BLaER1 (cell line): ENCODE measurements at regions not wholly inside any gene's neighbourhood (a gene's known extent, or its start where the extent isn't known, plus 50 kb on each side); places are given as distances from the start of the nearest gene placed in this dataset.
A peak's percentile ranks its signal among the peaks of the same experiment; 100 is the strongest.

Experiments used
- H3K27ac ChIP-seq: shearing (Covaris generic); formaldehyde crosslinking; 2 replicates; pipeline ENCODE4 v1.8.1; 2022
- H3K27me3 ChIP-seq: shearing (Covaris generic); formaldehyde crosslinking; 2 replicates; pipeline ENCODE4 v1.8.1; 2022
- H3K36me3 ChIP-seq: shearing (Covaris generic); formaldehyde crosslinking; 2 replicates; pipeline ENCODE4 v1.8.1; 2022
- H3K4me1 ChIP-seq: shearing (Covaris generic); formaldehyde crosslinking; 2 replicates; pipeline ENCODE4 v1.8.1; 2022
- H3K4me2 ChIP-seq: shearing (Covaris generic); formaldehyde crosslinking; 2 replicates; pipeline ENCODE4 v1.8.1; 2022
- H3K4me3 ChIP-seq: shearing (Covaris generic); formaldehyde crosslinking; 2 replicates; pipeline ENCODE4 v1.8.1; 2022
- H3K9ac ChIP-seq: shearing (Covaris generic); formaldehyde crosslinking; 2 replicates; pipeline ENCODE4 v1.8.1; 2022
- H3K9me3 ChIP-seq: shearing (Covaris generic); formaldehyde crosslinking; 2 replicates; pipeline ENCODE4 v1.8.1; 2022
- H4K20me1 ChIP-seq: shearing (Covaris generic); formaldehyde crosslinking; 2 replicates; pipeline ENCODE4 v1.8.1; 2022
- Cebpa-rat ChIP-seq: shearing (Covaris generic); IDR thresholded peaks from 2 replicates; pipeline ENCODE4 v1.8.1; 2022

DNA sequence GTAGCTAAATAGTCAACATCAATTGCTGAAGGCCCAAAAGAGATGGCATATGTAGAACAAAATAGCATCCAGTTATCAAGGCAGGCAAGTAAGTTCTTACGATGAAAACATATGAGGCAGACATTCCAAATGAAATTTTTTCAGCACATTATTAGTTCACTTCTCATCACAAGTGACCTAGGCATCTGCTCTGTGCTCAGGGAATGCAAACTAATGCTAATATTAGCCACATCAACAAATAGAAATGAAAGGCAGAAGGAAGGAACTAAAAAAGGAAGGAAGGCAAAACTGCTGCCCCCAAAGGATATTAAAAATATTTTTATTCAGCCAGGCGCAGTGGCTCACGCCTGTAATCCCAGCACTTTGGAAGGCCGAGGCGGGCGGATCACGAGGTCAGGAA, 51.2 kb upstream of the ROCK1 start:
- H4K20me1 ChIP-seq: no peaks in the 10 kb centered on the region
- H3K36me3 ChIP-seq: no peaks in the 10 kb centered on the region
- peak overlapping the region; percentile 61 for H3K4me2 ChIP-seq
- H3K9ac ChIP-seq: 0 out of 2 replicates have a peak overlapping the region, but pooled peaks have one; percentile 24
- TF ChIP-seq Cebpa-rat: no peak
- no peaks in the 10 kb centered on the region for H3K27me3 ChIP-seq
- H3K4me1 ChIP-seq: peaks cover 27% of the 10 kb centered on the region
- H3K9me3 ChIP-seq: peaks cover 15% of the 10 kb centered on the region; the same call in 1 of the 2 replicates
- peak overlapping the region; percentile 51 for H3K27ac ChIP-seq
- H3K4me3 ChIP-seq: peak overlapping the region; percentile 31; the same call in 1 of the 2 replicates

DNA sequence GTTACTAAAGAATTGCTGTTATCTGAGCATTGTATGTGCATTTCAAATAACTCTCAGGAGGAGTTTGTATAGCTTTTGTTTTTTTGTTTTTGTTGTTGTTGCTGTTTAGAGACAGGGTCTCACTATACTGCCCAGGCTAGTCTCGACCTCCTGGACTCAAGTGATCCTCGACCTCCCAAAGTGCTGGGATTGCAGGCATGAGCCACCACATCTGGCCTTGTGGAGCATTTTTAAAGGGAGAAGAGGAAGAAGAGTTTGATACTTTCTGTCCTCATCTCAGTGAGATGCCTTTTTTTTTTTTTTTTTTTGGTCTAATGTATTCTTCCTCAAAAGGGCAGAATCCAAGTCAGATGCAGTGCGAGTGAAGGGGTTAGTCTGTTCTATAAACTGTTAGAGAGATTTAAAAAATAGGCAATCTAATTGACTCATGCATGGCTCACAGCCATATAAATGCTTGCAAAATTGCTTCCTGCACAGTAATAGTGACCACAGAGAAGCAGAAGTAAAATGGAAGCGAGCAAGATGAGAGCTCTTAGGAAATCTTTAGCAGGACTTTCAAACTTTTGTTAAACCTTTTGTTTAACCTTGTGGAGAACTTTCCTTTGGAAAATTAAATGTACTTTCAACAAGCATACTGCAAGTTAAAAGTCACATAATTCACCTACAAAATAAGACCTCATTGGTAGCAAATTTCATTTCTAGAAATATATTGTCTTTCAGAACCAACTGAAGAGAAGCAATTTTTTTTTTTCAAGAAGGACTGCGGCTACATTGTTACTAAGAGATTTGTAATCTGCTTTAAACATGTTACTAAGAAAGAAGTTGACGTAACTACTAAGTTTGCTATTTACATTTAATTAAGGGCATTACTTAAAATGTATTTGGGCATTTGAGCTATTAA, 52.3 kb upstream of the ROCK1 start:
- no peaks in the 10 kb centered on the region for H3K27me3 ChIP-seq
- no peak overlapping the region for H3K4me3 ChIP-seq
- H3K36me3 ChIP-seq: no peaks in the 10 kb centered on the region
- no peak overlapping the region for H3K27ac ChIP-seq
- TF ChIP-seq Cebpa-rat: no peak
- H3K9ac ChIP-seq: no peak overlapping the region
- peak overlapping the region; percentile 61 for H3K4me2 ChIP-seq
- H4K20me1 ChIP-seq: no peaks in the 10 kb centered on the region
- H3K9me3 ChIP-seq: 0 out of 2 replicates have a peak, but pooled peaks cover 11% of the 10 kb centered on the region
- H3K4me1 ChIP-seq: peaks cover 27% of the 10 kb centered on the region

DNA sequence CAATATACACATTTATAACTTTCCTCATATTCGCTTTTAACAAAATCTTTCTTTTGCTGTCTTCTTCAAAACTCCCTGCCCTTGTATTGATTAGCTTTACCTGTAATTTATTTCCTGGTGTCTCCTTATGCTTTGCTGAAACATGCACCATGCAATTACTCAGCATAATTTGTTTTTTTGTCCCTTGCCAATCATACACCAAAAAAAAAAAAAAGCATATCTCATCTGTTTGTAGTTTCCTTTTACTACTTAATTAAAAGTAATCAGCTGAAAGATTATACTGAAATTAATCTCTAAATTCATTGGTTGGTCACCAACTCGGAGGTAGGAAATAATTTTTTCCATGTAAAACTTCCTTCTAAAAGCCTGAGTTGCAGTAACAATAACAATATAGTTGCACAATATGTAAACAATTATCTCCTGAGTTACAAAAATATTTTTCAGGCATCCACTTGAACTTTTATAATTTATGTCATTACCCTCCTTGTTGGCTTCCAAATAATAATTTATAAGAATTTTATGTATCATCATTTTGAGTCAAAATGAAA, 53.0 kb upstream of the ROCK1 start:
- TF ChIP-seq Cebpa-rat: no peak
- no peak overlapping the region for H3K9ac ChIP-seq
- no peaks in the 10 kb centered on the region for H3K27me3 ChIP-seq
- H3K27ac ChIP-seq: no peak overlapping the region
- no peaks in the 10 kb centered on the region for H4K20me1 ChIP-seq
- 0 out of 2 replicates have a peak, but pooled peaks cover 11% of the 10 kb centered on the region for H3K9me3 ChIP-seq
- H3K4me3 ChIP-seq: no peak overlapping the region
- no peak overlapping the region for H3K4me2 ChIP-seq
- H3K36me3 ChIP-seq: no peaks in the 10 kb centered on the region
- H3K4me1 ChIP-seq: peaks cover 27% of the 10 kb centered on the region

DNA sequence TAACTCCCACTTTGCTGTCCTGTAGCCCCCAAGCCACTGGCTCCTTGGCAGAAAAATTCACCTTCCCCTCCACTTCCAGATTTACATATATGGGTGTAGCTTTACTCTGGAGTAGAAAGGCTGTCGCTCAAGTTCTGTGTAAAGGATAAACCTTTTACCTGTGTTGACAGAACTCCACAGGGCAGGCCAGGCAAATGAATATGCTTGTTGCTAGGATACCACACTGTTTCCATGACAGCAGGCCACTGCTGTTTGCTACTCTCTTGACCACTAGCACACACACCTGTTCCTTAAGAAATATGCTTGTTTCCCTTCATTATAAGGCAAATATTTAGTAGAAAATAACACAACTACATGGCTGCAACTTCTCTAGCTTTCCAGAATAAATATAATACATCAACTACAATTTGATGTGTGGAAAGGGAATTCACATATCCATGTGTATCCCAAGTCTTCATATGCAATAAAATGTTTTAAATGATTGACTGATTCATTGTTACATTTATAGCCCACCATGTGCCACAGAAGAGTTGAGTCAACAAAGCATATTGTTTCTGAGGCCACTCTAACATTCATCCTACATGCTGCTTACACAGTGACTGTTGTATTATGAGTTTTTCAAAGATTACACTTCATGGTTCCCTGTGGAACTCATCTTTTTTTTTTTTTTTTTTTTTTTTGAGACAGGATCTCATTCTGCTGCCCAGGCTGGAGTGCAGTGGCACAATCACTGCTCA, 56.2 kb upstream of the ROCK1 start:
- H3K27me3 ChIP-seq: no peaks in the 10 kb centered on the region

DNA sequence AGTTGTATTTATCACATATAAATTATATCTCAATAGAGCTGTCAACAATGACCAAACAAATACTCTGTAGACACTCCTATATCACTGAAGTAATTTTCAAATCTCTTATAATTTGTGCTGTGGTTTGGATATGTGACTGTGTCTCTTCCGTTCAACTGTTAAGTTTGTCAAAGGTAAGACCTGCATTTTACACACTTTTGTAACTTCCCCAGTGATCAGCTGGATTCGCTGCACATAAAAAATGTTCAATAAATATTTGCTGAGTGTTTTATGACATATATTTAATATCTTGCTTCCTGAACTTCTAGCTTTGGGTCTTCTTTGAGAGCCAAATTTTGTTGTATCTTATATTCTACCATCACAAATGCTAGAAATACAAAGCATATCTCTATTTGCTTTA, 57.3 kb upstream of the ROCK1 start:
- Histone ChIP-seq H3K27ac (no peak overlapping the region), H3K9ac (no peak overlapping the region), H3K36me3 (no peaks in the 10 kb centered on the region), H4K20me1 (no peaks in the 10 kb centered on the region), H3K4me2 (no peak overlapping the region), H3K27me3 (no peaks in the 10 kb centered on the region), H3K4me3 (no peak overlapping the region), H3K4me1 (peaks cover 4% of the 10 kb centered on the region), H3K9me3 (no peaks in the 10 kb centered on the region)
- TF ChIP-seq Cebpa-rat: no peak

More for the DNA sequence above, 56.2 kb upstream of the ROCK1 start:
- no peak for TF ChIP-seq Cebpa-rat
- H3K9ac ChIP-seq: no peak overlapping the region
- H3K27ac ChIP-seq: no peak overlapping the region
- H3K36me3 ChIP-seq: no peaks in the 10 kb centered on the region
- H3K9me3 ChIP-seq: no peaks in the 10 kb centered on the region
- no peaks in the 10 kb centered on the region for H4K20me1 ChIP-seq
- H3K4me3 ChIP-seq: no peak overlapping the region
- peaks cover 15% of the 10 kb centered on the region for H3K4me1 ChIP-seq
- H3K4me2 ChIP-seq: no peak overlapping the region

DNA sequence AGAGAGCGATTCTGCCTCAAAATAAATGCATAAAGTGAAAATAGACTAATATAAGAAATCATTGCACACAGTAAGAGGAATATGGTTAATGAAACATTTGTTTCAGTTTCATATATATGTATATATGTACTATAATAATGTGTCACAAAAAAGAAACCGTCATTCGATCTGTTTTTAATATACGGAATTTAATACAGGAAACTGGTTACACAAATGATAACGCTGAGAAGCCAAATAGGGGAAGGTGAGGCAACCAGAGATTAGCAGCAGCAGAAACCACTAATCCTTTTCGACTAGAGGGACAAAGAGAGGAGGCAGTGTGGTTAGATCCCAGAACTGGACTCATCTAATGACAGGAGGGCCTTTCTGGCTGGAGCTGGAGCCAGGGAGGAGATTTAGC, 64.2 kb upstream of the GREB1L start:
- H3K27ac ChIP-seq: no peak overlapping the region
- H3K4me1 ChIP-seq: no peaks in the 10 kb centered on the region
- H3K36me3 ChIP-seq: no peaks in the 10 kb centered on the region
- no peak overlapping the region for H3K4me3 ChIP-seq
- no peaks in the 10 kb centered on the region for H4K20me1 ChIP-seq
- no peak for TF ChIP-seq Cebpa-rat
- H3K9me3 ChIP-seq: no peaks in the 10 kb centered on the region
- H3K27me3 ChIP-seq: no peaks in the 10 kb centered on the region
- H3K9ac ChIP-seq: no peak overlapping the region
- no peak overlapping the region for H3K4me2 ChIP-seq

DNA sequence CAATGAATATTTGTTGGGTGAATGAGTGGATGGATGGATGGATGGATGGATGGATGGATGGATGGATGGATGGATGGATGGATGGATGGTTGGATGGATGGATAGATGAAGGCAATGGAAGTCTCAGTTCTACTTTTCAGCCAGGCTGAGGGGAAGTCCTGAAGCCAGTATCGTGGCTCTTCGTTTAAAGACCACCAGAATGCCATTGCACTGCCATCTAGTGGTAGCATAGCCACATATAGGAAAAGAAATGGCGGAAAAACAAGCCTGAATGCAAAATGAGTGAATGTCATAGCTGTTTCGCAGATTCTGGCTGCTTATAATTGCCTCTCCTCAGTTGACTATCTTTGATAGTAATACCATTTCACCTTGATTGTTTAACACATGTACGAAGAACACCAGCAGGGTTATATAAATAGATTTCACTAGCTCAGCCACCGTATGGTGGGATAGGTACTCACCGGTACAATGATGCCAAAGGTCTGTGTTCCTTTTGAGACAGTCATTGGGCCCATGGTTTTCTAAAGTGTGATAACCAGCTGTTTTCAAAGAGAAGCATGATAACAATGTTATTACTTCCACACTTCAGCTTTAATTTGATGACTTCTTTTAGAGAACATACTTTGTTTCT, 62.3 kb upstream of the GREB1L start:
- H4K20me1 ChIP-seq: no peaks in the 10 kb centered on the region
- H3K4me2 ChIP-seq: no peak overlapping the region
- no peaks in the 10 kb centered on the region for H3K27me3 ChIP-seq
- H3K4me3 ChIP-seq: no peak overlapping the region
- H3K36me3 ChIP-seq: no peaks in the 10 kb centered on the region
- no peak overlapping the region for H3K9ac ChIP-seq
- H3K9me3 ChIP-seq: no peaks in the 10 kb centered on the region
- no peaks in the 10 kb centered on the region for H3K4me1 ChIP-seq
- H3K27ac ChIP-seq: no peak overlapping the region
- TF ChIP-seq Cebpa-rat: no peak

DNA sequence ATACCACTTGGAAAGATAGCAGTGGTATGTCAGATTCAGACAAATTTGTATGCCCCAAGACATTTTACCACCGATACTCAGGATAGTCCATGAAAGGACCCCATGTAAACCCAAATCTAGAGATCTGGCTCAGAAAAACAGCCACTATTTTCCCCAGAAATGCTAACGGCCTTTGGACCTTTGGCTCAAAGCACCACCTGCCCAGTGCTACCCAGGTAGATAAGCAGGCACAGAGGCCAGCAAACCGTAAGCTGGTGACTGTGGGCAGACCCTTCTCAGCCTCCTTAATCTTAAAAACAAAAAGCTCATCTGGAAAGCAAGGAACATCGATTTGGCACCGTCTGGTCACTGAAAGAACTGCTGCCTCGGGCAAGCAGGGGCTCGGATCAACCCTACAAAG, 61.4 kb upstream of the GREB1L start:
- Histone ChIP-seq H3K4me2 (no peak overlapping the region), H3K27me3 (no peaks in the 10 kb centered on the region), H4K20me1 (no peaks in the 10 kb centered on the region), H3K9me3 (no peaks in the 10 kb centered on the region), H3K4me3 (no peak overlapping the region), H3K36me3 (no peaks in the 10 kb centered on the region), H3K9ac (no peak overlapping the region), H3K27ac (no peak overlapping the region), H3K4me1 (no peaks in the 10 kb centered on the region)
- TF ChIP-seq Cebpa-rat: no peak

DNA sequence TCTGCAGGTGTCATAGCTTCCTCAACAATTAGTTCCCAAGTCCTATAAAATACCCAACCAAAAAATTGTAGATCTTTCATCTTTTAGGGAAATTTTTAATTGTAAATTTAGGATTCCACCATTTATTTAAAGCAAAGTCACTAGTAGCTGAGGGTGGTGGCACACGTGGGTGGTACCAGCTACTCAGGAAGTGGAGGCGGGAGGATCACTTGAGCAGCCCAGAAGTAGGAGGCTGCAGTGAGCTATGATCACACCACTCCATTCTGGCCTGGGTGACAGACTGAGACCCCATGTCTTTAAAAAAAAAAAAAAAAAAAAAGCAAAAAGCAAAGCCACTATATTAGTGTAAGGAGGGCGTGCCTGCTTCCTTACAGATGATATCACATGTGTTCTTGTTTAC, 60.3 kb upstream of the GREB1L start:
- no peak for TF ChIP-seq Cebpa-rat
- H3K9me3 ChIP-seq: no peaks in the 10 kb centered on the region

More for the DNA sequence above, 60.3 kb upstream of the GREB1L start:
- no peak overlapping the region for H3K4me2 ChIP-seq
- no peaks in the 10 kb centered on the region for H3K4me1 ChIP-seq
- H4K20me1 ChIP-seq: no peaks in the 10 kb centered on the region
- H3K9ac ChIP-seq: no peak overlapping the region
- H3K27me3 ChIP-seq: no peaks in the 10 kb centered on the region
- no peaks in the 10 kb centered on the region for H3K36me3 ChIP-seq
- no peak overlapping the region for H3K4me3 ChIP-seq
- H3K27ac ChIP-seq: no peak overlapping the region
